GM19351 (cell line): ENCODE measurements at regions not wholly inside any gene's neighbourhood (a gene's known extent, or its start where the extent isn't known, plus 50 kb on each side); places are given as distances from the start of the nearest gene placed in this dataset.

Source experiments
- ATAC-seq: cut with Tn5 transposase; IDR thresholded peaks from one replicate; pipeline ENCODE4 v1.9.1; 2021; ENCODE audit warnings: mild to moderate bottlenecking, moderate library complexity; ENCODE audit not compliant: unreplicated experiment

DNA sequence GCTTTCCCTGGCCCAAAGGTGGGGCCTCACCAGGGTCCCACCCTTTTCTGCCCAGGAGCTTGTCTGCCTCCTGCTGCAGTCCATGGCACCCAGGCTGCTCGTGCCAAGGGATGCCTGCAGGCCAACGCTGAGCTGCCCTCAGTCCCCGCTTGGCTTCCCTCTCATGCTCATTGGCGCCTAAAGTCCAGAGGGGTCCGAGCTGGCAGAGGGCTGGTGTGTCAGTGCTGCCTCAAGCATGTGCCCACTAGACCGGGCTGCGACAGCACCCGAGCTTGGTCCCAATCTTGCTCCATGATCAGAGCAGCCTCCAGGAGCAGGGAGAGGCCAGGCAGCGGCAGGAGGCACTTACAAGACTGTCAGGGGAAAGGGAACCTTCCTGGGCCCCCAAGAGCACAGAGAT, 287.0 kb downstream of the ICOS start:
- no peak for ATAC-seq

DNA sequence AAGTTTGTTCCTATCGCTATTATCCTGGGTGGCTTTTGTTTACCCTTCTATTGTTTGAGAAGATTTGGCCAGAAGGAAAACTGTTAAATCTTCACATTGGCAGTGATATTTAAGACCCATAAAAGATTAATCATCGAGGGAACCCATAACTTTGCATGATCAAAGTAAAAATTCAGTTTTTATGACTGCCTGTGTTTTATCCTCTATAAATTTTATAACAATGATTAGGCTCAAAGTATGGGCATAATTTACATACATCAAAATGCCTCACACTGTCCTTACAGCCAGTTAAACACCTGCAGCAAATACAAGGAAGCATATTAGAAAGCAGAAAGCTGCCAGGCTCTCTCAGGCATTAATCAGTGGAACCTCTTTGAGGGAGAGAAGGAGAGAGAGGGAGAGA, 289.1 kb downstream of the ICOS start:
- ATAC-seq, result no peak

DNA sequence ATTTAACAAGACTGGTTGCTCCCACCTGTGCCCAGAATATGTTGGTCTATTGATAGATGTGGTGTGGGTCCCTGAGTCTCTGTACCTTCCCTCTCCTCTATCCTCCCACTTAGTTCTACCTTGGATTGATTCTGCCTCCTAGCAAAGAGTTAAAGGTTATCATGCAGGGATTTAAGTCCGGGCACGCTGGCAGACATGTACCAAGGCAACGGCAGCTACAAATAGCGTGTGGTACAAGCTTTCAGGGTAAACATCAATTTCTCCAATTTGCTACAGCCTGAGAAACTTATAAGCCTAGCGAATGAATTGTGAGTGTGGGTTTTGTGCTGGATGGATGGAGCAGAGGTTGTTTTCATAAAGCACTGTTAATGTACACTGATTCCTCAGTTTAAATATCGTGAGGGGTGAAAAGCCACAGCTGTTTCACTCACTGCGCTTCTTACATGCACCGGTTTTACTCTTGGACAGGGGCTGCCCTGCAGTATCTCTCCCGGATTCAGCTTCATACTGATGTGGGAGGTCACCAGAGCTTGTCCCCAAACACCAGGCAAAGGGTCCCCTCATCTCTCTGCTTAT, 289.8 kb downstream of the ICOS start:
- ATAC-seq, result no peak

DNA sequence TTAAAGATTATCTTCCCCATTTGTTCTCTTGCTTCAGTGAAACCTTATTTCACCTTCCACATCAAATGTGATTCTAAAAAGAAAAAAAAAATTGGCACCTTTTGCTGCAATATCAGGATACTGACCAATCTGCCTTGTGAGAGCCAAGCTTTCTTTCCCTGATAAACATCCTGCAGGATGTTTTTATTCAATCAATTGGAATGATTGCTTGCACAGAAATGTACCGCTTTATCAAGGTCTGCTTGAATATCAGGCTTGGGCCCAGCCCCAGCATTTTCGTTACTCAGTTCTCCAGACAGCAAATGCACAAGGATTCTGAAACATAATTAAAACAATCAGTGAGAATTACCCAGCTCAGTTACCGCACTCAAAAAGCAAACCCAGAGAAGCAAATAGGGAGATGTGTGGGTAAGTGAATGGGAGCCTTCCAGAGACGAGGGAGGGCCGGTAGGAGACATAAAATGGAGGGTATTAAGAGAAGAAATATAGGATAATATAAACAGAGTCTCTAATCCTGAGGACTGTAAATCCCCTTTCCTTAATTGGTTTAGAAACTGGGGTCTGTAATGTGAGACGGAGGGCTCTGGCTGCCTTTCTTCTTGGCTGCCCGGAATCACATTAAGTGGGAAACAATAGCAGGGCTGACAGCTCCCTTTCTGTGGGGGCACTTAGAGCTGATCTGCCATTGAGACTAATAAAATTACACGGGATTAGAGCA, 291.8 kb downstream of the ICOS start:
- ATAC-seq, result no peak

DNA sequence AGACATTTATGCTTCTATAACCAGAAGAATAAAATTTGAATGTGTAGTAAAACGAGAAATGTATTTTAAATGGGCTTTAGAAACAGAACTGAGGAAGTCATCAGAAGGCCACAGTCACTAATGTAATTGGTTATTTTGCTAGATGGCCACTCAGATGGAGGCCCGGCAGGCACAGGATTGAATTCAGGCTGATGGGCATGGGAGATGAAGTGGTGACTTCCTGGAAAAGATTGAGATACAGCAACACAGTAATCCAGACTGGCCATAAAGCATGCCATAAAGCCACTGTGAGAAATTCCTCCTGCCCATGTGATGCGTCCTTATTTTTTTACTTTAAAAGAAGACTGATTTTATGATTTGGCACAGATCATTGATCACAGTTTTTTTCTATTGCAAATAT, 297.7 kb downstream of the ICOS start:
- ATAC-seq, result no peak

DNA sequence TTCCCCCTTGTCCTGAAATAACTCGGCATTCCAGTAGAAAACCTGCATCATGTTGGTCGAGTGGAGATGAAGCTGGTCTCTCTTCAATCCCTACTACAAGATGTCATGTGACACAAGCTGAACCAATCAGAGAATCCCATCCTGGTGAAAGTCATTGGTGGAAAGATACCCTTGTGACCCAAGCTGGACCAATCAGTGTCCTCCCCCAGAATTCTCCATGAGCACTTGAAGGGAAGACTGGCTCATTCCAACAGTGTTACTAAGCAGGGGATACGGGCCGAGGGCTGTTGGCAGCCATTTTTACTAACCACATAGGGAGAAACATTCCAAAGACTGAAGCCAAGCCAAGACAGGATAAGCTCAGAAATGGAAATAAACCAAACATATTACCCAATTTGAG, 298.3 kb downstream of the ICOS start:
- ATAC-seq, result no peak

DNA sequence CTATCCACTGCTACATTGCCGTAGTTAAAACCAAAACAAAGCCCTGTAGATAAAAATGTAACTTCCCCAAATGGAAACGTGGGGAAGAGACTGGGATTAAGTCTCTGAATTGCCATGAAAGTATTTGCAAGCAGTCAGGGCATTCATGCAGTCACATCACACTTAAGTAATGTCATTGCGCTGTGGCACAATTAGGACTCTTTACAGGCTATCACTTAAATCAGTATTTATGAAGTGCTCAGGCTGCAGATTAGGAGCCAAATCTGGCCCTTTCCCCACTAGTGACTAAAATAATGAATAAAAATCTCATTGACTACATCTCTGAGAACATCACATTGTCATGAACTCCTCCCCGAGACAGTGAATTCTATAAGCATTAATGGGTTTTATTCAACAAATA, 300.9 kb downstream of the ICOS start:
- no peak for ATAC-seq

DNA sequence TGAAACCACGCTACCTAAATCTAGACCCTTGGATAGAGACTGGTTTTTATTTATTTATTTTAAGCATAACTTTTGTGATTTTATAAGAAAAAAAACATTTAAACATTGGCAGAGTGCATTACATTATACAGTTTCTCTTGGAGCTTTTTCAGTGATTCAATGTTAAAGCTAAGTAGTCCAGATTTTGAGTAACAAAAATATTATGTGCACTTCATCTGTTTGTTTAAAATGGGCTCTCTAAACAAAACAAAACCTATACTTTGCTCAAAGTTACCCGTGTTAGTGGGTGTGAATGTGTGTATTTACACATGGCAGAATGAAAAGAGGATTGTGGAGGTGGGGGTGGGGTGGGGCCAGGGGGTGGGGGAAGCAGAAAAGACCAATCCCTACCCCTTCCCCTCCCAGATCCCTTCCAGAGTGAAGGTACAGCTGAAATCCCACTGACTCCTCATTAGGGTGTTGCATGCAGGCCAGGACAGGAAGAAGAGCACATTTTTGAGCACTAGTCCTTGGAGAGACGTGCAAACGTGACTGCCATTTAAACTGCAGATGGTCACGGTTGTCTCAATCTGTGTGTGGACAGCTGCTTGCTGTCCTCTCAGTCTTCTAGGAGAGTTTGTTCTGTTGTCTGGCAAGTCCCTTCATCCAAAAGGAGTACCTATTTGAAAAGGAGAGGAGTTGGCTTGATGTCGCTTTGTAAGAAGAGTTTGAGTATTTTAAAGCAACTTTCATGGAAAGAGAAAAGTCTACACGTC, 303.0 kb downstream of the ICOS start:
- no peak for ATAC-seq

DNA sequence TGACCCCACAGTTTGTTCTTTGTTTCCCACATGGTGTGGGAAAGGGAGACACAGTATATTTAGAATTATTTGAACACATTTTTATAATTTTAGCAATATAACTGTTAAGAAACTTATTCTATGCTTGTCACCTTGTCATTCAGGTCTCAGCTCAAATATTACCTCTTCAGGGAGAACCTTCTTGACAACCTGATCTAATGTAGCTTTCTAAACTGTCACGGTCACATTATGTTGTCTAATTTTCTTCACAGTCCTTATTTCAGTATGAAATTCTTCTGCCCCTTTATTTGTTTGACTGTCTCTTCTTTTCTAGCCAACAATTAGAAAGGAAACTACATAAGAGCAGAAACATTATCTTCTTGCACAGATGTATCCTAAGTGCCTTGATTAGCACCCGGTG, 304.3 kb upstream of the PARD3B start:
- no peak for ATAC-seq

DNA sequence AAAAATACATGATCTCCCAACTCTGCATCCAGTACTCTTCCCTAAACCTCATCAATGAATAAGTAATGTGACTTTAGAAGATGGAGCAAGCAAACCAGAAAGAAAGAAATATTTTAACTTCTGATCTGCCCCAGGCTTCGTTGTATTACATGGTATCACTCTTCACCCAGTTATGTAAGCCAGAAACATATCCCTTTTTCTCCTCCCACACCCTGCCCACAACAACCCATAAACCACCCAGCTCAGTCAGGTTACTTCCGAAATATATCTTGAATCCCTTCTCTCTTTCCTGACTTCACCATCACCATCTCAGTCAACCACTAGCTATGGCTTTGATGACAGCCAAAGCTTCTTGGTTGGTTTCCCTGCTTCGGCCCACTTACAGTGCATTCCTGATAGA, 295.8 kb upstream of the PARD3B start:
- ATAC-seq, result no peak

DNA sequence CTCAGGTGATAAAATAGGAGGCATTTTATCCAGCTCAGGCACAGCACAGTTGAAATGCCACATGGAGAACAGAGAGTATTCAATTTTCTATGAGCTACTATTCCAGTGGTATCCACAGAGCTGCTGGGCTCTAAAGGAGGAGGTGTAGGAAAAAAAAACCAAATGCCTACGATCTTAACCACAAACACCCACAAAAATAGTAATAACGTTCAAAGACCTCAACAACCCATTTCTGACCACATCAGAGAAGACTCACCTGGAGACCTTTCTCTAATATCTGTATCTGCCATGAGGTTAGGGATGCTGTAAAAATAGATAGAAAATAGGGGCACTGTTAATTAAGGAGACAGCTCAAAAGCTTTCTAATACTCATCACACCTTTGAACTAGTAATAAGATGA, 294.6 kb upstream of the PARD3B start:
- peak; percentile 24 for ATAC-seq

DNA sequence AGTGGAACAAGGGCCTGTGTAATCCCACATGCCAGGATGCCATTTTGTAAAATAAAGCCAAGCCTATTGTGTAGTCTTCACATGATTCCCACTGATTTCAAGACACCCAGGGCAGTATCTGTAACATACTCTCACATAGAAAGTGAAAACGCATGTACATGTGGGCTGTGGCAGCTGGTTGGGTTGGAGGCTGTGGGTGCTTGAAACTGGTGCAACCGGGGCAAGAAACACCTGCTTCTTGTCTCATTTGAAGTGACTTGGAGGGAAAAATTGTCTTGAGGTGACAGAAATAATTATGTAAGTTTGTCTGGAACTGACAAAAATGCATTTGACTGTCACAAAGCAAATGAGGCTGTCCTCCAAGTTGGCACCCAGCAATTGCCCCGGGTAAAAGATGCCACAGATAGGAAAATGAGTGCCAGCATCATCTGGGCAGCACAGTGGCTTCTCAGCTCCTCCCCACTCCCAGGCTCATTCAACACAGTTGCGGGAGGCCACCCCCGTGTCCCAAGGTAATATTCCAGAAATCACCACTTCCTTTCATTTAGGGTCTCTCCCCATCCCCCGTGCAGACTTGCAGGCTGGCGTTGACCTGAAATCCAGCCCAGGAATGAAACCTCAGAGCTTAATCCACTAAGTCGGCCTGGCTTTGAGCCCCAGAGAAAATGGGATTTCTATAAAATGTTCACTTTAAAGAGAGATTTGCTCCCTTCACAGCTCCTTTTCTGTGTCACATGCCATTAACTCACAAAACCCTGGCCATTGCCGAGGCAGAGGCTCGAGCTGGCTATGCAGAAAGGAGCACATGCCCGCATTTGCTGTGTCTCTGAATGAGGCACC, 293.9 kb upstream of the PARD3B start:
- ATAC-seq, result peak; percentile 51

DNA sequence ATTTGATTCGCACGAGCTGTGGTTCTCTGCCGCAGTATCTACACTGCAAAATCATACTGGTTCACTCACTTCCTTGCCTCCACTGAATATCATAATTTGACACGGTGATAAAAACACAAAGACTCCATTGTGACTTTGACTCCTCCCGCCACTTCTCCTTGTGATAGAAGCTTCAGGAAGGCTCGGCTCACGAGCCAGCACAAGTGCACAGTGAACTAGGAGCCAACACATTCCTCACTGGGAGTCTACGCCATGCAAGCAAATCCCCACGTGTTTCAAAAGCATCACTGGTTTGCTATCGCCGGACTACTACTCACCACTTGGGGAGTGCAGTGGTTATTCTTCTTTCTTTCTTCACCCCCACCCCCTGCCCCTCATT, 293.3 kb upstream of the PARD3B start:
- no peak for ATAC-seq

DNA sequence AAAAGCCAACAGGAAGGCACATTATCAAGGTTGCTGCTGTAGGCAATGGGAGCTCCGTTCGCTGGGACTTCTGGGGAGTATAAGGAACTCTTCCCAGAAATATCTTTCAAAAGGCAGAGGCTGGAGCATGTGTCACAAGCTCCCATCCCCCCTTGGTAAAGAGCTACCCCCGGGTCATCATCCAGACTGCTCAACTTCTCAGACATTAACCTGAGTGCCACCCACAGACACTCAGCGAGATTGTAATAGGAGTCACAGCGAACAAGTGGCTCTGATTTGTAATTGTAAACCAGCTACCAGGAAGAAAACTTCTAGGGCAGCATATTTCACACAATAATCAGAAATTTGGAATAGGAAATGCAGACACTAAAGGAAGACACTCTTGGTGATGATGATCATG, 290.2 kb upstream of the PARD3B start:
- ATAC-seq, result no peak

DNA sequence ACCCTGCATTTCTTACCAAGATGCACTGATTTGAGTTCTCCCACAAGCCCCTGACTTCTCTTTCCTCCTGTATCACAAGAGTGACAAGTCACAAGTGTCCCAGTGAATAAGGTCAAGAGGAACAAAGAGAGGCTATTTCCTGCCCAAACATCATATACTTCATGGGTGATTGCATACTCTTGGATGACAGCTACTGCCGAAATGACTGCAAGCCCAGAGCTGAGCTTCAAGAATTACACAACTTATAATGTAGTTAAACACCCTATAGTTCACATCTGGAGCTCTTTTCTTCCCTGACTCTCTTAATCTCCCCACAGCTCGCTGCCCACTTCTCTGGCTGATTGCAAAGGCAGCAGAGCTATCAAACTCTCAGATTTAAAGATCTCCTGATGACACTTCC, 289.7 kb upstream of the PARD3B start:
- ATAC-seq, result no peak

DNA sequence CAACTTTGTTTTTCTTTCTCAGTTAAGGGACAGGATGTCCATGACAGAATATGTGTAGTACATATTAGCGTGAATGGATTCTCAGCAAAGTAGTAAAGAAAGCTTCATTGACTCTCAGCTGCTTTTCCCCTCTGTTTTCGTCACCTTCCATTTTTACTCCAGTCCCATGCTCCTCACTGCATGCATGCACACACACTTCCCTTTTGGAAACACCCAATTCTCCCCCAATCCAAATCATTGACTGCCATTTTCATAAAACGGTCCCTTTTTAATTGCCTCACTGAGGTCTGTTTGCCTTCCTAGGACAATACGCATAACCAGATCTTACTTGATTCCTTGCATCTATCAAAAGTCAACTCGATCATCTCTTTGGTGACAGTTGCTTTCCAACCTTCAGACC, 287.5 kb upstream of the PARD3B start:
- no peak for ATAC-seq

DNA sequence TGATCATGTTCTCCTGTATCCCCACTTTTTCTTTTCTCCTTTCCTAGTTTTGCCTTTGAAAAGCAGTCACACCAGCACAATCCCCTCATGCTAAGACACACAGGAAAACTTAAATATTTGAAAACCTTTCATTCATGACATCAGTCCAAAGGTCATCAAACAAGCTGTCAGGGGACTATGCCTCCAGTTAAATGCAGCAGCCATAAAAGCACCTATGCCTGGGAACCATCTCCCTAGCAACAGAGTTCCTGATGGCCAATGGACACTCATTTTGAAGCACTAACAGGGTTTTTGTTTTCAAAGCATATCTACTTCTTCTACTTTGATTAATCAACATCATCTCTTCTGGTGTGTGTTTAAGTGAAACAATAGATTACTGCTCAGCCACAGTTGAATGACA, 286.4 kb upstream of the PARD3B start:
- no peak for ATAC-seq

DNA sequence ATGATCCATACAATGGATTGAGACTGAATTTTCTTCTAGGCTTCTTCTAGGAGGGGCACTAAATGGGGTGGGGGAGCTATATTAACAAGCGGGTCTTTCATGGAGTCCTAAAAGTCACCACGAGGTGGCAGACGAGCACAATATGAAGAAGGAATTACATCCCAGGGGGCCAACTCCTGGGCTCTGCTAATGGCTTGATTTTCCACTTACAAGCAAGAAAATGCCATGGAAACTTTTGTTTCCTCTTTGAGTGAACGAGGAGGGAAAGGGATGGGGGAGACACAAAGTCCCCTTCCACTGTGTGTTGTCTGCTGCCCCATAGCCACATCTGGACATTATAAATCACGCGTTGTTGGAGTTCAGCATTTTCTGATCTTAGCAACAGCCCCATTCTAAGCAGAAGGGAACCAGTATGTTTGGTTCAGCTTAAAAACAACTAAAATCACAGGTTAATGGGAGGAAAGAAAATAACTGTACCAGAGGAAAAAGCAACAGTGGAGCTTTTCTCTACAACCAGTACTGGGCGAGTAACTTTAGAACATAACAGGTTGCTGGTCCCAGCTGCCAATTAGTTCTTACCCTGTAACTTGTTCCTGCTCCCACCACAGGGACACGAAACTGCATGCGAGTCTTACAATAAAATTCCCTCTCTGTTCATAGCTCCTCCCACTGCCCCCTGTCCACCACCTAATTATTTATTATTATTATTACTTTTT, 285.0 kb upstream of the PARD3B start:
- peak; percentile 83 for ATAC-seq

DNA sequence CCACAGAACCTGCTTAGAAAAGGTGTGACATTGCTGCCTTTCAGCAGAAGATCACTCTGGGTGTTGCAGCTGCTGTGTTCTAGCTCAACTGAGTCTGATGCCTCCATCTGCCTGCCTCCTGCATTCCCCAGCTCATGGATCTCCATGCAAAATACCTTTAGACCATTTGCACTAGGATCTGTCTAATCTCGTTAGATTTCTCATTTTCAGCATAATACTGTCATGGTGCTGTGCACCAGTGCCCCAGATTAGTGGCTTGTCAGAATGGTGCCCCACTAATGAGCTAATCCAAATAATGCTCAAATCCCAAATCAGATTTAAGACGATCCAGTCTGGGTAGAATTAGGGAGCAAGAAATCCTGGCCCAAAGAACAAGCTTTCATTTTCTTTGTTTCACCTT, 284.4 kb upstream of the PARD3B start:
- no peak for ATAC-seq

DNA sequence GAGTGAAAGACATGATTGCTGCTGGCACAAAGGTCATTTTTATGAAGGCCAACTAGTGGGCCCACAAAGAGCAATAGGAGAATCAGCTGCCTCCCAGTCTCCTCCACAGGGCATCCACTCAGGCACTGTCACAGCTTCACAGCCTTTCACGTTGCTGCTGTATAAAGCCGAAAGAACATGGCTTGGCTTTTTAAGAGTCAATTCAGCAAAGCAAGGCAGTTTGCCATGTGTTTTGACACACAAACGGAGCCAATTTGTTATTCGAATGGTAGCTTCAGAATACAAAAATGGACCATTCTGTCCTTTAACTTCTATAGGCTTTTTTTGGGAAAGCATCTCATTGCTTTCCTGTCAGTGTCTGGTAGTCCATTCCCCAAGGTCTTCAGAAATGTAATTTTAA, 283.4 kb upstream of the PARD3B start:
- ATAC-seq, result no peak

DNA sequence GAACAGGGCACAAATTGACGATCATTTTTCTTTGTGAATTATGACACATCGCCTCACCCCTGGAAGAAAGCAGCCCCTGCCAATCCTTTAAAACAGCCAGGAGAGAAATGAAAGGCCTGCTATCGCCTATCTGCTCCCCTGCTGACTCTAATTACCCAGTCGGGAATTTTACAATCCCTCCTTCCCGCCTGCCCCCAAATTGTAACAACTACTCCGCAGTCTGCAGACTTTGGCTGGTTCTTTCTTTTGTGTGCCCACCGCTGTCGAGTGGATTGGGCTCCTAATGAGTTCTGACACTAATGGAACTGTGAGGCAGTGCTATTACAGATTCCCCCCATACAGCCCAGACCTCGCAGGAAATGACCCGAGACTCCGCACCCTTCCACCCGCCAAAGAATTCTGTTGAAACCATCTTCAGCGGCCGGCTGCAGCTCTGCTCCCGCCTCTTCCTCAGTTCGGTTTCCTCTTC, 281.2 kb upstream of the PARD3B start:
- no peak for ATAC-seq
